ENCODE measurements at regions not wholly inside any gene's neighbourhood (a gene's known extent, or its start where the extent isn't known, plus 50 kb on each side); places are given as distances from the start of the nearest gene placed in this dataset.

DNA sequence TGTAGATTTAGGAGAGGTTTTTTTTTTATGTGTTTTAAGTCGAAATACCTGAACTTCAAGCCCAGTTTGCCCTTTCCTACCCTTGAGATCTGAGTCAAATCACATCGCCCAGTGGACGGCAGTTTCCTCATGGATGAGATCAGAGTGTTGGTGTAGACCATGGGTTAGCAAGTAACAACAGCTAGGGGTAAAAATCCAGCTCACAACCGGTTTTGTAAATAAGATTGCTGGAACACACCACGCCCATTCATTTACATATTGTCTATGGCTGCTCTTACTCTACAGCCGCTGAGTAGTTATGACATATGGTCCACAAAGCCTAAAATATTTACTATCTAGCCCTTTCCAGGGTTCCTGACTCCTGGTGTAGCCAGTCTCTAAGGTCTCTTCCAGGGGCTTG, 158.5 kb upstream of the PLEKHG7 start:
- TF ChIP-seq, protein P1, sequence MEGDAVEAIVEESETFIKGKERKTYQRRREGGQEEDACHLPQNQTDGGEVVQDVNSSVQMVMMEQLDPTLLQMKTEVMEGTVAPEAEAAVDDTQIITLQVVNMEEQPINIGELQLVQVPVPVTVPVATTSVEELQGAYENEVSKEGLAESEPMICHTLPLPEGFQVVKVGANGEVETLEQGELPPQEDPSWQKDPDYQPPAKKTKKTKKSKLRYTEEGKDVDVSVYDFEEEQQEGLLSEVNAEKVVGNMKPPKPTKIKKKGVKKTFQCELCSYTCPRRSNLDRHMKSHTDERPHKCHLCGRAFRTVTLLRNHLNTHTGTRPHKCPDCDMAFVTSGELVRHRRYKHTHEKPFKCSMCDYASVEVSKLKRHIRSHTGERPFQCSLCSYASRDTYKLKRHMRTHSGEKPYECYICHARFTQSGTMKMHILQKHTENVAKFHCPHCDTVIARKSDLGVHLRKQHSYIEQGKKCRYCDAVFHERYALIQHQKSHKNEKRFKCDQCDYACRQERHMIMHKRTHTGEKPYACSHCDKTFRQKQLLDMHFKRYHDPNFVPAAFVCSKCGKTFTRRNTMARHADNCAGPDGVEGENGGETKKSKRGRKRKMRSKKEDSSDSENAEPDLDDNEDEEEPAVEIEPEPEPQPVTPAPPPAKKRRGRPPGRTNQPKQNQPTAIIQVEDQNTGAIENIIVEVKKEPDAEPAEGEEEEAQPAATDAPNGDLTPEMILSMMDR (conservative IDR thresholded peaks at IDR 0.05), result no peak
- TF ChIP-seq EZH2 (IDR thresholded peaks at IDR 0.05; ENCODE audit: low read depth), result no peak
